ENCODE measurements at regions not wholly inside any gene's neighbourhood (a gene's known extent, or its start where the extent isn't known, plus 50 kb on each side); places are given as distances from the start of the nearest gene placed in this dataset.

GRCh38 chr1:60425528-60425927, 352.0 kb upstream of the C1orf87 start:
- DNase-seq: no peak

GRCh38 chr1:60423146-60423780, 349.7 kb upstream of the C1orf87 start:
- DNase-seq (no peak), ATAC-seq (ENCODE audit: poor library complexity) (no peak)
- Histone ChIP-seq H3K27me3 (ENCODE audit: control insufficient read depth in 1 of 2, insufficient read depth in 2 of 2, low read length in 2 of 2) (no peaks in the 10 kb centered on the region), H3K4me3 (ENCODE audit: low read length) (no peak overlapping the region), H3K9me3 (ENCODE audit: control insufficient read depth in 1 of 2, insufficient read depth in 1 of 2, low read length in 2 of 2) (peaks cover 0 to 3% of the 10 kb centered on the region in 2 experiments), H3K4me1 (ENCODE audit: insufficient read depth, low read length) (no peaks in the 10 kb centered on the region), H3K27ac (ENCODE audit: low read depth in 1 of 2, low read length in 2 of 2) (no peak overlapping the region), H3K36me3 (ENCODE audit: insufficient read depth, low read length) (no peaks in the 10 kb centered on the region)
- TF ChIP-seq CTCF (IDR thresholded peaks at IDR 0.05): no peak
- Mint-ChIP-seq H3K27me3 (no peaks in the 10 kb centered on the region), H3K36me3 (ENCODE audit: low read depth) (no peaks in the 10 kb centered on the region), H3K9me3 (peaks cover 7% of the 10 kb centered on the region), H3K4me1 (ENCODE audit: low read depth) (no peaks in the 10 kb centered on the region), H3K27ac (no peak overlapping the region), H3K4me3 (no peak overlapping the region)
- ChIA-PET CTCF (no interaction called here), POLR2A (no interaction called here)
- intact Hi-C loops (cut with DNase I, micrococcal nuclease): no loop called here

More at GRCh38 chr1:60425528-60425927, 352.0 kb upstream of the C1orf87 start:
- Mint-ChIP-seq H3K4me1 (ENCODE audit: low read depth) (no peaks in the 10 kb centered on the region), H3K4me3 (no peak overlapping the region), H3K9me3 (peaks cover 7% of the 10 kb centered on the region), H3K36me3 (ENCODE audit: low read depth) (no peaks in the 10 kb centered on the region), H3K27ac (no peak overlapping the region), H3K27me3 (no peaks in the 10 kb centered on the region)
- no peak for TF ChIP-seq CTCF (IDR thresholded peaks at IDR 0.05)
- H3K27me3 ChIP-seq (ENCODE audit: control insufficient read depth in 1 of 2, insufficient read depth in 2 of 2, low read length in 2 of 2): no peaks in the 10 kb centered on the region
- H3K9me3 ChIP-seq (ENCODE audit: control insufficient read depth in 1 of 2, insufficient read depth in 1 of 2, low read length in 2 of 2): peaks cover 0 to 3% of the 10 kb centered on the region in 2 experiments
- ChIA-PET POLR2A (no interaction called here), CTCF (no interaction called here)
- H3K36me3 ChIP-seq (ENCODE audit: insufficient read depth, low read length): no peaks in the 10 kb centered on the region
- no peak for ATAC-seq (ENCODE audit: poor library complexity)
- no peaks in the 10 kb centered on the region for H3K4me1 ChIP-seq (ENCODE audit: insufficient read depth, low read length)
- intact Hi-C loops (cut with DNase I, micrococcal nuclease): no loop called here
- no peak overlapping the region for H3K4me3 ChIP-seq (ENCODE audit: low read length)
- no peak overlapping the region for H3K27ac ChIP-seq (ENCODE audit: low read depth in 1 of 2, low read length in 2 of 2)

- Mint-ChIP-seq H3K4me3 (no peak overlapping the region), H3K27me3 (no peaks in the 10 kb centered on the region), H3K4me1 (ENCODE audit: low read depth) (no peaks in the 10 kb centered on the region), H3K27ac (no peak overlapping the region), H3K9me3 (peaks cover 5% of the 10 kb centered on the region), H3K36me3 (ENCODE audit: low read depth) (no peaks in the 10 kb centered on the region)
- H3K9me3 ChIP-seq (ENCODE audit: control insufficient read depth in 1 of 2, insufficient read depth in 1 of 2, low read length in 2 of 2): no peaks in the 10 kb centered on the region
- ChIA-PET CTCF (no interaction called here), POLR2A (no interaction called here)
- H3K4me3 ChIP-seq (ENCODE audit: low read length): no peak overlapping the region
- no peaks in the 10 kb centered on the region for H3K4me1 ChIP-seq (ENCODE audit: insufficient read depth, low read length)
- H3K27ac ChIP-seq (ENCODE audit: low read depth in 1 of 2, low read length in 2 of 2): no peak overlapping the region
- ATAC-seq (ENCODE audit: poor library complexity) (no peak), DNase-seq (no peak)
- intact Hi-C loops (cut with DNase I, micrococcal nuclease): no loop called here
- no peak for TF ChIP-seq CTCF (IDR thresholded peaks at IDR 0.05)
- no peaks in the 10 kb centered on the region for H3K36me3 ChIP-seq (ENCODE audit: insufficient read depth, low read length)
- H3K27me3 ChIP-seq (ENCODE audit: control insufficient read depth in 1 of 2, insufficient read depth in 2 of 2, low read length in 2 of 2): no peaks in the 10 kb centered on the region
Observed at GRCh38 chr1:60421965-60422364, 348.4 kb upstream of the C1orf87 start.

Data from CD4-positive, alpha-beta T cell (primary cell).